Cardiac fibroblast (primary cell): ENCODE measurements at regions not wholly inside any gene's neighbourhood (a gene's known extent, or its start where the extent isn't known, plus 50 kb on each side); places are given as distances from the start of the nearest gene placed in this dataset.
A peak's percentile ranks its signal among the peaks of the same experiment; 100 is the strongest.
"Not testable (repeated sequence)": the region's sequence is repeated elsewhere in the genome, so short reads cannot be mapped to it uniquely, and the experiment has no call there.

Experiments
- DNase-seq, 2 donors: peaks; one replicate each; pipeline versions ENCODE4 v3.0.0 to v3.0.0-alpha.2; 2010; ENCODE audit warnings: low read depth in 2 of 2
- H3K4me3 ChIP-seq, 2 donors: replicated peaks in 1 of 2; 1 replicate in 1 of 2; 2 replicates in 1 of 2; pipeline ENCODE4 v1.5.1; 2011; ENCODE audit warnings: low read depth in 2 of 2, low read length in 2 of 2, mild to moderate bottlenecking in 2 of 2, moderate library complexity in 1 of 2
- TF ChIP-seq, protein P1 (sequence below): IDR thresholded peaks from one replicate; pipeline ENCODE4 v1.5.1; 2011; ENCODE audit warnings: low read depth, mild to moderate bottlenecking, low read length, inconsistent platforms

DNA sequence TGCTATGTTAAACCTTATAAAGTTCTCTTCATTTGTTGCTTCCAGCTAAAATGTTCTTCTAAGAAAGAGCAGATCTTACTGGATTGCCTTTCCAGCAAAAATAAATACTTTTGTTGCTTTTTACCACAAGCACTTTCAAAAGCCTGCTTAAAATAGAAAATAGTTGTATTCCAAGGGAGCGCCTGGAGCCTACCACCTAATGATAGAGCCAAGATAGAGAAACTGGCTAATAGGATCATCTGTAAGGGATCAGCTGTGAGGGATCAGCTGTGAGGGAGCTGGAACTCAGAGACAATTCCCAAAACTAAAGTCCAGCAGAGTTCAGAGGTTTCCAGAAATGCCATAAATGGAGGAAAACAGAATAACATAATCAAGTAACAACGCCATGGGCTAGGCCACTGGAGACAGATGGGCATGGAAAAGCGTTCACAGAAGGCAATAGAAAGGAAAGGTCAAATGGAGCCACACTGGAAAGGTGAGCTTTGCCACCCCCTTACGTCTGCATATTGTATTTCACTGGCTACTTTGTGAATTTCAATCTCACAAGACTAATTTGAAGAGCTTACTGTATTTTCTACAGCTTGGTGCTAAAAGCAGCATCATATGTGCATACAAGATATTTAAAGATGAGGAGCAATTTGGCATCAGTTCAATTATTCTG, 140.6 kb upstream of the TLE4 start:
- TF ChIP-seq, protein P1, sequence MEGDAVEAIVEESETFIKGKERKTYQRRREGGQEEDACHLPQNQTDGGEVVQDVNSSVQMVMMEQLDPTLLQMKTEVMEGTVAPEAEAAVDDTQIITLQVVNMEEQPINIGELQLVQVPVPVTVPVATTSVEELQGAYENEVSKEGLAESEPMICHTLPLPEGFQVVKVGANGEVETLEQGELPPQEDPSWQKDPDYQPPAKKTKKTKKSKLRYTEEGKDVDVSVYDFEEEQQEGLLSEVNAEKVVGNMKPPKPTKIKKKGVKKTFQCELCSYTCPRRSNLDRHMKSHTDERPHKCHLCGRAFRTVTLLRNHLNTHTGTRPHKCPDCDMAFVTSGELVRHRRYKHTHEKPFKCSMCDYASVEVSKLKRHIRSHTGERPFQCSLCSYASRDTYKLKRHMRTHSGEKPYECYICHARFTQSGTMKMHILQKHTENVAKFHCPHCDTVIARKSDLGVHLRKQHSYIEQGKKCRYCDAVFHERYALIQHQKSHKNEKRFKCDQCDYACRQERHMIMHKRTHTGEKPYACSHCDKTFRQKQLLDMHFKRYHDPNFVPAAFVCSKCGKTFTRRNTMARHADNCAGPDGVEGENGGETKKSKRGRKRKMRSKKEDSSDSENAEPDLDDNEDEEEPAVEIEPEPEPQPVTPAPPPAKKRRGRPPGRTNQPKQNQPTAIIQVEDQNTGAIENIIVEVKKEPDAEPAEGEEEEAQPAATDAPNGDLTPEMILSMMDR = no peak
- H3K4me3 ChIP-seq = no peak overlapping the region
- DNase-seq = no peak

DNA sequence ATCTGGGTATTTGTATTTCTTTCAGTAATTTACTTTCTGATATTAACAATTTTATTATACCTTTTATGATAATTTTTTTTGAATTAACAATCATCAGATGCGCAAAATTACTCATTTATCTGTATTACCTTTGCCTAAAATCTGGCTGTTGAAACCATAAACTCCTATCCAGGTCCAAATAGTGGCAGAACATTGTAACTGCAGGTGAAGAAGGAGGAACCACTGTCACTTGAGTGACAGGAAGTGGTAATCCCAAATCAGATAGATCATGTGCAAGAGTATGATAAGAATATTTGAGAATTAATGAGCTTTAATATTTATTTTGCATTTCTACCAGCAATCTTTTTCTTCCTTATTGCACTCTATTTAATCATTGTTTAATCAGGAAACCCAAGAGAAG, 139.3 kb upstream of the TLE4 start:
- DNase-seq = no peak
- TF ChIP-seq, protein P1 = no peak
- H3K4me3 ChIP-seq = no peak overlapping the region

DNA sequence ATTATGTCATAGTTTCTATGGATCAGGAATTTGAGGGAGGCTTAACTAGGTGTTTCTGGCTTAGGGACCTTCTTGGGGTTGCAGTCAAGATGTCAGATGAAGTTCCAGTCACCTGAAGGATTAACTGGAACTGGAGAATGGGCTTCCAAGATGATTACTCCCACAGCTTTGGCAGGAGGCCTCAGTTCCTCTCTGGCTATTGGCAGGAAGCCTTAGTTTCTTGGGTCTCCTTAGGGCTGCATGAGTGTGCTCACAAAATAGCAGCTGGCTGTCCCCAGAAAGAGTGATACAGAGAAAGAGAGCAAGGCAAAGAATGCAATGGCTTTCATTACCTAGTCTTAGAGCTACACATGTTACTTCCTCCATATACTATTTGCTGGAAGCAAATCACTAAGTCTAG, 138.1 kb upstream of the TLE4 start:
- peak in 1 of 2 donors; percentile 9 for DNase-seq
- TF ChIP-seq, protein P1 = no peak

DNA sequence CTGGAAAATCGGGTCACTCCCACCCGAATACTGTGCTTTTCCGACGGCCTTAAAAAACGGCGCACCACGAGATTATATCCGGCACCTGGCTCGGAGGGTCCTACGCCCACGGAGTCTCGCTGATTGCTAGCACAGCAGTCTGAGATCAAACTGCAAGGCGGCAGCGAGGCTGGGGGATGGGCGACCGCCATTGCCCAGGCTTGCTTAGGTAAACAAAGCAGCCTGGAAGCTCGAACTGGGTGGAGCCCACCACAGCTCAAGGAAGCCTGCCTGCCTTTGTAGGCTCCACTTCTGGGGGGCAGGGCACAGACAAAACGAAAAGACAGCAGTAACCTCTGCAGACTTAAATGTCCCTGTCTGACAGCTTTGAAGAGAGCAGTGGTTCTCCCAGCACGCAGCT, 132.5 kb upstream of the TLE4 start:
- not testable (repeated sequence) for H3K4me3 ChIP-seq, DNase-seq

More for the DNA sequence above, 138.1 kb upstream of the TLE4 start:
- H3K4me3 ChIP-seq = no peak overlapping the region

DNA sequence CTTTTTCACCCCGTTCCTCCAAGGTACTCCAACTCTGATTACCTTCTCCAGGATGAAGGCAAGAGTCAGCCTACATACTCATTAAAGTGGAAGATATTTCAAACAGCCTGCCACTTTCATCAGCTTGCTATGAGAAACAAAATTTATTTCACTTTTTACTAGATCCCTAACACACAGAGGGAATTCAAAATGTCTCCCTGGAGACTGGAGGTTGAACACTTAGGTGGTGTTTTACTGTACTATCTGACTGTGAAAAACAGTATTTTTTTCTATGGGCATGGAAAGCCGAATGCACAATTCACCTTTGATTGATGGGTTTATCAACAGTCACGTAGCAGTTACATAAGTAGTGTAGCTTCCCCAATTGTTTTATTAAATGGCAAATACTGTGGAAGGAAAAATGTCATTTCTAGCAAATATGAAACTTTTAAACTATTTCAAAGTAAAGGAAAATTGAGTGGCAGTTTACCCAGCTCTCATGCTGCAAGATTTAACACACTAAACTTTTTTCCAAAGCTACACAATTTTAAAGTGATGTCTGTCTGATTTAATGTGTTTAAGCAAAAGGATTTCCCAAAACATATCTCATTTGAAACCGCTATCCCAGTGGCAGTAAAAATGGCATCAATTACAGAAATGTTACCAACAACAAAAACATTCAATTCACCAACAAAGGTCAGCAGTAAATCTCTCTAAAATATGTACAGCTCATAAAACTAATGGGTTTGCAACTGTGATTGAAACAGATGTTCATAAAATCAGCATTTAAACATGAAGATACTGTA, 125.0 kb upstream of the TLE4 start:
- TF ChIP-seq, protein P1 = no peak

DNA sequence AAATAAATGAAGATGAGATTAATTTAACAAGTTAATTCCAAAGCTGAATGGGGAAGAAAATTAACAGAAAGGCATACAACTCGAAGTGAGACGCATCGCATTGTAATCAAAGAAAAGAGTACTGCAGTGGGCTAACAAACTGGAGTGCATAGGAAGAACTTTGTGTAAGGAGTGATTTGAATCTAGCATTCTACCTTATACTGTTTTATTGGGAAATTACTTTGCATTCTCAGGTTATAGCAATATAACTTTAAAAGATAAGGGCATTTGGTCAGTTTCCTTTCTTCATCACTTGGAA, 124.5 kb upstream of the TLE4 start:
- DNase-seq = no peak
- TF ChIP-seq, protein P1 = no peak
- no peak overlapping the region for H3K4me3 ChIP-seq

More for the DNA sequence above, 125.0 kb upstream of the TLE4 start:
- H3K4me3 ChIP-seq = no peak overlapping the region
- DNase-seq = no peak

DNA sequence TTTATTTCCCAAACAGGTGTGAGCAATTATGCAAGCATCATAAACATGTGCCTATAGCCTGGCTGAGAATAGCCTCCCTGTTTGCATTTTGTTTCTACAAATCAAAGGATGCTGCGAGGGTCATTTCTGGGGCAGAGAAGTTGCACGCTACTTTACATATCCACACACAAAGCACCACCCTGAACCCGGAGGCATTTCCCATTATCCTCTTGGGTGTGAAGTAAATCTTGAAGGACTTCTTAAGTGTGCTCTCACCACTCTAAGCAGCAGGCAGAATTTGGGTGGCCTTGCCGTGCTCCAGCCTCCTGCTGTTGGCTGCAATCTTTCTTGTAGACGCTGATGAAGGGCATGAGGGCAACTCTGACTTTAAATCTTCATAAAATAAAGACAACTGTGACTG, 124.0 kb upstream of the TLE4 start:
- no peak for DNase-seq
- H3K4me3 ChIP-seq = no peak overlapping the region
- TF ChIP-seq, protein P1 = no peak
